ENCODE measurements at regions not wholly inside any gene's neighbourhood (a gene's known extent, or its start where the extent isn't known, plus 50 kb on each side); places are given as distances from the start of the nearest gene placed in this dataset.

DNA sequence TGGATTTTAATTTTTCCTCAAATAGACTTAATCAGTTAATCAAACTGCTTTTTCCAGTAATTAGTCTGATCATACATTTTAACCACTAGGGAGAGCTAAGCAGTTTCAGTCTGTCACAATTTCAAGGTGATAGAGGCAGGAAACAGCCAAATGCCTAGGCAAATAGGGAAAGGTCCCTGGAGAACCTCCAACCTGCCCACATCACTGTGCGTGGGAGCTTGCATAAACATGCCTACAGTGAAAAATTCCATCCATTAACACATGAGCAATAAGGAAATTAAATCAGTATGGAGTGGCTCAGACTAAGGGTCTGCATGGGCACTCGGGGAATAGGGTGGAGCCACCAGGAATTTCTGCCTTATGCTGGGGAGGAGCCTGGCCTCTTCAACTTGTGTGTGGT is 74.6 kb downstream of the AASDHPPT start:
- no peak overlapping the region for H3K9ac ChIP-seq (ENCODE audit: low read depth in 1 of 2, low read length in 2 of 2)
- no peaks in the 10 kb centered on the region for H3K9me3 ChIP-seq (ENCODE audit: control insufficient read depth in 4 of 4, low read length in 3 of 4)
- no peaks in the 10 kb centered on the region for H3K27me3 ChIP-seq (ENCODE audit: control insufficient read depth in 4 of 4, insufficient read depth in 4 of 4, low read length in 3 of 4)
- H3K36me3 ChIP-seq (ENCODE audit: control insufficient read depth in 4 of 4, insufficient read depth in 3 of 4, low read depth in 1 of 4, low read length in 3 of 4): no peaks in the 10 kb centered on the region
- DNase-seq (ENCODE audit: low spot score): no peak
- no peaks in the 10 kb centered on the region for H3K4me1 ChIP-seq (ENCODE audit: control insufficient read depth in 4 of 4, insufficient read depth in 4 of 4, low read length in 3 of 4)
- no peak for TF ChIP-seq NR2F2 (IDR thresholded peaks at IDR 0.05)
- no peak for TF ChIP-seq RAD21 (IDR thresholded peaks at IDR 0.05)
- TF ChIP-seq TAF1 (conservative IDR thresholded peaks at IDR 0.05): no peak
- TF ChIP-seq FOXA2 (IDR thresholded peaks at IDR 0.05): no peak
- TF ChIP-seq HNF4A (conservative IDR thresholded peaks at IDR 0.05): no peak
- H3K27ac ChIP-seq (ENCODE audit: low read depth in 1 of 2, low read length in 2 of 2): no peak overlapping the region
- 53% methylated on average over 2 of the region's 2 CpGs for WGBS
- H3K4me3 ChIP-seq (ENCODE audit: low read depth in 1 of 3, low read length in 3 of 3): no peak overlapping the region

DNA sequence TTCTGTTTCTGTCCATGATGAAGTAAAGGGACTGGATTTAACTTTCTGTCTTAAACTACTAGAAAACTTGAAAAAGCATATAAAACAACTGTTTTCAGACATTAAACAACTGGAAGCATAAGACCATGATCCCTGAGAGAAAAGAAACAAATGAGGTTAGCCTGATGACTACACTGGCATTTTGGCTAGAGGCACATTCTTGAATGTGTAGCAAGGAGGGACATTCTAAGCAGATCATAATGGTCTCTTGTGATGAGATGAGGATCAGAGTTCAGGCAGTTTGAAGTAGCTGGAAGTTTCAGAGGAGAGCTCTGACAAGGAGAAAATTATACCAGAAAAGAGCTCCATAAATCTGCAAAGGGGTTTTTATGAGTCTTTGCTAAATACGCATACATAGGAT is 75.4 kb downstream of the AASDHPPT start:
- Histone ChIP-seq H3K27ac (ENCODE audit: low read depth in 1 of 2, low read length in 2 of 2) (no peak overlapping the region), H3K9me3 (ENCODE audit: control insufficient read depth in 4 of 4, low read length in 3 of 4) (no peaks in the 10 kb centered on the region), H3K9ac (ENCODE audit: low read depth in 1 of 2, low read length in 2 of 2) (no peak overlapping the region), H3K36me3 (ENCODE audit: control insufficient read depth in 4 of 4, insufficient read depth in 3 of 4, low read depth in 1 of 4, low read length in 3 of 4) (no peaks in the 10 kb centered on the region), H3K4me3 (ENCODE audit: low read depth in 1 of 3, low read length in 3 of 3) (no peak overlapping the region), H3K4me1 (ENCODE audit: control insufficient read depth in 4 of 4, insufficient read depth in 4 of 4, low read length in 3 of 4) (no peaks in the 10 kb centered on the region), H3K27me3 (ENCODE audit: control insufficient read depth in 4 of 4, insufficient read depth in 4 of 4, low read length in 3 of 4) (no peaks in the 10 kb centered on the region)
- 1% methylated on average over 1 of the region's 1 CpG for WGBS
- DNase-seq (ENCODE audit: low spot score): no peak
- TF ChIP-seq RAD21 (IDR thresholded peaks at IDR 0.05) (no peak), NR2F2 (IDR thresholded peaks at IDR 0.05) (no peak)

DNA sequence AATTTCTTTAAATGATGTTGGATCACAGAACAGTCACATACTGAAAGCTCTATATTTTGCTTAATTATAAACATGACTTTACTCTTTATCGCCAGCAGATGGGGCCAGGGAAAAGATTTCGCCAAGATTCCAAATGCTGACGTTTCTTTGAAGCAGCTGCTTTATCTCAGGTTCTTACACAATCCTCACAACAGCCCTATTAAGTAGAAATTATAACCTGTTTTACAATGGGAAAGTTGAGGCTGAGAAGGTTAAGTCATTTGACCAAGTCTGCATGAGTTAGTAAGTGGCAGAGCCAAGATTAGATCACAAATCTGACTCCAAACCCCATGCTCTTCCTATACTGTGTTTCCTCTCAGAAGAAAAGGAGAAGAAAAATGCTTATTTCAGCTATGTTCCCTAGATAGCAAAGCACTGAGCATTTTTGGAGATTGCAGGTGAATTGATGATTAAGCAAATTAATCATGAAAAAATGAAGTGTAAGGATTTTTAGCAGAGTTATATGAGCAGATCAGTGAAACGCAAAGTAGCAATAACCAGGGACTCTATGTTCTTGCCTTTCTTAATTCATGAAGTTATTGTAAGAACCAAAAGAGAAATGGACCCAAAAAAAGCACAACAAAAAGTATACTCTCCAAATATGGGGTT is 79.0 kb downstream of the AASDHPPT start:
- Histone ChIP-seq H3K9ac (ENCODE audit: low read depth in 1 of 2, low read length in 2 of 2) (no peak overlapping the region), H3K36me3 (ENCODE audit: control insufficient read depth in 4 of 4, insufficient read depth in 3 of 4, low read depth in 1 of 4, low read length in 3 of 4) (no peaks in the 10 kb centered on the region), H3K4me1 (ENCODE audit: control insufficient read depth in 4 of 4, insufficient read depth in 4 of 4, low read length in 3 of 4) (no peaks in the 10 kb centered on the region), H3K4me3 (ENCODE audit: low read depth in 1 of 3, low read length in 3 of 3) (no peak overlapping the region), H3K27me3 (ENCODE audit: control insufficient read depth in 4 of 4, insufficient read depth in 4 of 4, low read length in 3 of 4) (peaks cover 0 to 2% (median 0%) of the 10 kb centered on the region in 4 donors), H3K27ac (ENCODE audit: low read depth in 1 of 2, low read length in 2 of 2) (no peak overlapping the region), H3K9me3 (ENCODE audit: control insufficient read depth in 4 of 4, low read length in 3 of 4) (no peaks in the 10 kb centered on the region)
- 23% methylated on average over 4 of the region's 4 CpGs for WGBS
- no peak for DNase-seq (ENCODE audit: low spot score)
- TF ChIP-seq NR2F2 (IDR thresholded peaks at IDR 0.05) (no peak), YY1 (IDR thresholded peaks at IDR 0.05) (no peak), EGR1 (IDR thresholded peaks at IDR 0.05; ENCODE audit: low read depth in 2 of 2) (no peak), HNF4G (IDR thresholded peaks at IDR 0.05) (no peak), RAD21 (IDR thresholded peaks at IDR 0.05) (peak; percentile 72 to 78), FOXA2 (IDR thresholded peaks at IDR 0.05) (no peak)
- TF ChIP-seq, protein P1, sequence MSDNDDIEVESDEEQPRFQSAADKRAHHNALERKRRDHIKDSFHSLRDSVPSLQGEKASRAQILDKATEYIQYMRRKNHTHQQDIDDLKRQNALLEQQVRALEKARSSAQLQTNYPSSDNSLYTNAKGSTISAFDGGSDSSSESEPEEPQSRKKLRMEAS (IDR thresholded peaks at IDR 0.05): no peak
- TF ChIP-seq, protein P2, sequence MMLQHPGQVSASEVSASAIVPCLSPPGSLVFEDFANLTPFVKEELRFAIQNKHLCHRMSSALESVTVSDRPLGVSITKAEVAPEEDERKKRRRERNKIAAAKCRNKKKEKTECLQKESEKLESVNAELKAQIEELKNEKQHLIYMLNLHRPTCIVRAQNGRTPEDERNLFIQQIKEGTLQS (IDR thresholded peaks at IDR 0.05): no peak
- TF ChIP-seq, protein P3, sequence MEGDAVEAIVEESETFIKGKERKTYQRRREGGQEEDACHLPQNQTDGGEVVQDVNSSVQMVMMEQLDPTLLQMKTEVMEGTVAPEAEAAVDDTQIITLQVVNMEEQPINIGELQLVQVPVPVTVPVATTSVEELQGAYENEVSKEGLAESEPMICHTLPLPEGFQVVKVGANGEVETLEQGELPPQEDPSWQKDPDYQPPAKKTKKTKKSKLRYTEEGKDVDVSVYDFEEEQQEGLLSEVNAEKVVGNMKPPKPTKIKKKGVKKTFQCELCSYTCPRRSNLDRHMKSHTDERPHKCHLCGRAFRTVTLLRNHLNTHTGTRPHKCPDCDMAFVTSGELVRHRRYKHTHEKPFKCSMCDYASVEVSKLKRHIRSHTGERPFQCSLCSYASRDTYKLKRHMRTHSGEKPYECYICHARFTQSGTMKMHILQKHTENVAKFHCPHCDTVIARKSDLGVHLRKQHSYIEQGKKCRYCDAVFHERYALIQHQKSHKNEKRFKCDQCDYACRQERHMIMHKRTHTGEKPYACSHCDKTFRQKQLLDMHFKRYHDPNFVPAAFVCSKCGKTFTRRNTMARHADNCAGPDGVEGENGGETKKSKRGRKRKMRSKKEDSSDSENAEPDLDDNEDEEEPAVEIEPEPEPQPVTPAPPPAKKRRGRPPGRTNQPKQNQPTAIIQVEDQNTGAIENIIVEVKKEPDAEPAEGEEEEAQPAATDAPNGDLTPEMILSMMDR (IDR thresholded peaks at IDR 0.05; ENCODE audit: low read depth, low read length, missing input control): peak; percentile 44

DNA sequence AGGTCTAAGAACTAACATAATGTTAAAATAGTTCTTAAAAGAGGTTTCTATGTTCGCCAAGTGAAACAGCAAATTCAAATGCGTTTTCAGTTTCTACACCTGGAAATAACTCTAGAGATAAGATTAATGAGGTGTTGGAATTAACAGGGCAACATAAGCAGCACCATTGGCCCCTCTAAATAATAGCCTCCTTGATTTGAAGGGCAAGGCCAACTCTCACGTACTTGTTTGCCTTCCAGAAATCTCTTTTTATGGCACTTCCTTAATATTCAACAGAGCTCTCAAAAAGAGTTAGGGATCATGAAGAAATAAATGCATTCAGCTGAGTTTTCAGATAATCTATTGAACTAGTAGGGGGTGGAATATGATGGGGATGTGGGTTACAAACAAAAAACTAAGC is 80.9 kb downstream of the AASDHPPT start:
- no peak for DNase-seq (ENCODE audit: low spot score)
- Histone ChIP-seq H3K36me3 (ENCODE audit: control insufficient read depth in 4 of 4, insufficient read depth in 3 of 4, low read depth in 1 of 4, low read length in 3 of 4) (no peaks in the 10 kb centered on the region), H3K27ac (ENCODE audit: low read depth in 1 of 2, low read length in 2 of 2) (no peak overlapping the region), H3K4me1 (ENCODE audit: control insufficient read depth in 4 of 4, insufficient read depth in 4 of 4, low read length in 3 of 4) (no peaks in the 10 kb centered on the region), H3K4me3 (ENCODE audit: low read depth in 1 of 3, low read length in 3 of 3) (no peak overlapping the region), H3K27me3 (ENCODE audit: control insufficient read depth in 4 of 4, insufficient read depth in 4 of 4, low read length in 3 of 4) (peaks cover 0 to 2% (median 0%) of the 10 kb centered on the region in 4 donors), H3K9me3 (ENCODE audit: control insufficient read depth in 4 of 4, low read length in 3 of 4) (no peaks in the 10 kb centered on the region), H3K9ac (ENCODE audit: low read depth in 1 of 2, low read length in 2 of 2) (no peak overlapping the region)
- WGBS: 76% methylated on average over 3 of the region's 3 CpGs
- TF ChIP-seq JUND (IDR thresholded peaks at IDR 0.05): no peak
- TF ChIP-seq, protein P1 (IDR thresholded peaks at IDR 0.05): no peak
- no peak for TF ChIP-seq FOXA2 (IDR thresholded peaks at IDR 0.05)
- no peak for TF ChIP-seq HNF4A (conservative IDR thresholded peaks at IDR 0.05)
- TF ChIP-seq TAF1 (conservative IDR thresholded peaks at IDR 0.05): no peak
- TF ChIP-seq, protein P3 (IDR thresholded peaks at IDR 0.05; ENCODE audit: low read depth, low read length, missing input control): no peak
- TF ChIP-seq NR2F2 (IDR thresholded peaks at IDR 0.05): no peak
- no peak for TF ChIP-seq EGR1 (IDR thresholded peaks at IDR 0.05; ENCODE audit: low read depth in 2 of 2)
- TF ChIP-seq, protein P2 (IDR thresholded peaks at IDR 0.05): no peak
- TF ChIP-seq GABPA (IDR thresholded peaks at IDR 0.05 in 1 of 2, conservative IDR thresholded peaks at IDR 0.05 in 1 of 2): no peak
- TF ChIP-seq HNF4G (IDR thresholded peaks at IDR 0.05): no peak
- no peak for TF ChIP-seq RXRA (IDR thresholded peaks at IDR 0.05)
- no peak for TF ChIP-seq RAD21 (IDR thresholded peaks at IDR 0.05)
- no peak for TF ChIP-seq FOXA1 (IDR thresholded peaks at IDR 0.05)
